ENCODE measurements at regions not wholly inside any gene's neighbourhood (a gene's known extent, or its start where the extent isn't known, plus 50 kb on each side); places are given as distances from the start of the nearest gene placed in this dataset.

GRCh38 chr7:32381024-32381601 is 109.1 kb downstream of the LSM5 start:
- Histone ChIP-seq H3K9me3 (ENCODE audit: low read length) (no peaks in the 10 kb centered on the region), H3K27ac (ENCODE audit: low read length) (no peak overlapping the region), H3K9me2 (ENCODE audit: insufficient read depth, low read length) (no peaks in the 10 kb centered on the region), H3K36me3 (ENCODE audit: insufficient read depth, low read length) (no peaks in the 10 kb centered on the region), H3F3A (ENCODE audit: insufficient read depth, low read length, poor library complexity, severe bottlenecking) (no peaks in the 10 kb centered on the region), H3K79me2 (replicated peaks; ENCODE audit: insufficient read depth, low read length) (no peaks in the 10 kb centered on the region), H4K20me1 (ENCODE audit: insufficient read depth) (no peaks in the 10 kb centered on the region), H3K4me3 (ENCODE audit: low read length) (no peak overlapping the region), H3K27me3 (ENCODE audit: insufficient read depth, low read depth, low read length) (no peaks in the 10 kb centered on the region), H2AFZ (ENCODE audit: low read depth, low read length) (no peak overlapping the region), H3K9ac (ENCODE audit: low read length) (no peak overlapping the region), H3K4me2 (ENCODE audit: low read length) (no peak overlapping the region)
- no peak for TF ChIP-seq REST (IDR thresholded peaks at IDR 0.05; ENCODE audit: borderline replicate concordance)
- TF ChIP-seq TAF1 (IDR thresholded peaks at IDR 0.05; ENCODE audit: low read depth) = no peak

DNA sequence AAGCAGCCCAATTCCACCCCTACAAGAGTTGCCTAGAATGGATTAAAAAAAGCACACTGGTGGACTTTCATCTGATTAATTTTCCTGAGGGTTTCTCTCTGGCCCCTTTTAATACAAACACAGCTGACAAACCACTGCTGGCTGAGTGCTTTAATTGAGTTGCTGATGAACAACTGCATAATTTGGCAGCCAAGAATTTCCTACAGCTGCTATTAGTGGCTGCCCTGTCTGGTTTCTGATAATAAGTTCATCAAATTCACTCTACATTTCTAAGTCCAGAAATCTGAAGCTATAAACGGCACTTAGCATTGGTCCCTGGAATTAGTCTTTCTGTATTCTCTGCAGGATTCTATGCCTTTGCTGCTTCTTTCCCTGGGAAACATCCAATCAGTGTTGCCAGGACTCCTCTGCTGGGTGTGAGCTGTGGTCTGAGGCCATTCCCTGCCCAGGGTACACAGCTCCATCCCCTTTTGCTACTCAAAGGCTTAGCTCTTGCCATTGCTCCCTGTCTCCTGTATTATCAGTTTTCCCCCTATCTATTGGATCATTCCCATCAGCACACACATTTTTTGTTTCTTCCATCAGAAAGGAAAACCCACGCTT is 110.6 kb downstream of the LSM5 start:
- H3K4me3 ChIP-seq (ENCODE audit: low read length) = no peak overlapping the region
- no peak overlapping the region for H3K27ac ChIP-seq (ENCODE audit: low read length)
- no peak overlapping the region for H2AFZ ChIP-seq (ENCODE audit: low read depth, low read length)
- H3K27me3 ChIP-seq (ENCODE audit: insufficient read depth, low read depth, low read length) = no peaks in the 10 kb centered on the region
- no peak overlapping the region for H3K4me2 ChIP-seq (ENCODE audit: low read length)
- no peaks in the 10 kb centered on the region for H3K9me2 ChIP-seq (ENCODE audit: insufficient read depth, low read length)
- H4K20me1 ChIP-seq (ENCODE audit: insufficient read depth) = no peaks in the 10 kb centered on the region
- no peak overlapping the region for H3K9ac ChIP-seq (ENCODE audit: low read length)
- no peaks in the 10 kb centered on the region for H3K79me2 ChIP-seq (replicated peaks; ENCODE audit: insufficient read depth, low read length)
- H3K9me3 ChIP-seq (ENCODE audit: low read length) = no peaks in the 10 kb centered on the region
- no peak for TF ChIP-seq REST (IDR thresholded peaks at IDR 0.05; ENCODE audit: borderline replicate concordance)
- TF ChIP-seq, protein P1, sequence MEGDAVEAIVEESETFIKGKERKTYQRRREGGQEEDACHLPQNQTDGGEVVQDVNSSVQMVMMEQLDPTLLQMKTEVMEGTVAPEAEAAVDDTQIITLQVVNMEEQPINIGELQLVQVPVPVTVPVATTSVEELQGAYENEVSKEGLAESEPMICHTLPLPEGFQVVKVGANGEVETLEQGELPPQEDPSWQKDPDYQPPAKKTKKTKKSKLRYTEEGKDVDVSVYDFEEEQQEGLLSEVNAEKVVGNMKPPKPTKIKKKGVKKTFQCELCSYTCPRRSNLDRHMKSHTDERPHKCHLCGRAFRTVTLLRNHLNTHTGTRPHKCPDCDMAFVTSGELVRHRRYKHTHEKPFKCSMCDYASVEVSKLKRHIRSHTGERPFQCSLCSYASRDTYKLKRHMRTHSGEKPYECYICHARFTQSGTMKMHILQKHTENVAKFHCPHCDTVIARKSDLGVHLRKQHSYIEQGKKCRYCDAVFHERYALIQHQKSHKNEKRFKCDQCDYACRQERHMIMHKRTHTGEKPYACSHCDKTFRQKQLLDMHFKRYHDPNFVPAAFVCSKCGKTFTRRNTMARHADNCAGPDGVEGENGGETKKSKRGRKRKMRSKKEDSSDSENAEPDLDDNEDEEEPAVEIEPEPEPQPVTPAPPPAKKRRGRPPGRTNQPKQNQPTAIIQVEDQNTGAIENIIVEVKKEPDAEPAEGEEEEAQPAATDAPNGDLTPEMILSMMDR (IDR thresholded peaks at IDR 0.05; ENCODE audit: poor library complexity, severe bottlenecking) = no peak
- no peak for TF ChIP-seq SMC3 (conservative IDR thresholded peaks at IDR 0.05; ENCODE audit: poor library complexity)
- TF ChIP-seq EP300 (conservative IDR thresholded peaks at IDR 0.05; ENCODE audit: poor library complexity, severe bottlenecking) = no peak
- TF ChIP-seq TAF1 (IDR thresholded peaks at IDR 0.05; ENCODE audit: low read depth) = no peak
- no peak for TF ChIP-seq EZH2 (IDR thresholded peaks at IDR 0.05; ENCODE audit: borderline replicate concordance, insufficient read depth, low read length, poor library complexity, severe bottlenecking)
- TF ChIP-seq MXI1 (conservative IDR thresholded peaks at IDR 0.05; ENCODE audit: poor library complexity, severe bottlenecking) = no peak
- no peak for TF ChIP-seq POLR2AphosphoS5 (IDR thresholded peaks at IDR 0.05)
- H3F3A ChIP-seq (ENCODE audit: insufficient read depth, low read length, poor library complexity, severe bottlenecking) = no peaks in the 10 kb centered on the region
- no peaks in the 10 kb centered on the region for H3K36me3 ChIP-seq (ENCODE audit: insufficient read depth, low read length)

Data from neural cell (in vitro differentiated cells).